Endothelial cell of umbilical vein (primary cell): ENCODE measurements at regions not wholly inside any gene's neighbourhood (a gene's known extent, or its start where the extent isn't known, plus 50 kb on each side); places are given as distances from the start of the nearest gene placed in this dataset.
A peak's percentile ranks its signal among the peaks of the same experiment; 100 is the strongest.

Source experiments
- BruUV-seq: library from RNA; stranded (reverse); fragments of 400-500 nt; replicated peaks from 2 replicates; lab custom pipeline; 2021; lab: Mats Ljungman, UMichigan
- CTCF ChIA-PET: fragments of 300-600, 350-600 bp; sonication (Branson Sonifier 250); formaldehyde crosslinking; loops from one replicate; lab custom pipeline; 2021; ENCODE audit warnings: antibody characterized with exemption, inconsistent platforms; lab: Charles Lee
- POLR2A ChIA-PET: fragments of 300-600, 350-600 bp; sonication (Branson Sonifier 250); formaldehyde crosslinking; loops from one replicate; lab custom pipeline; 2021; ENCODE audit warnings: antibody characterized with exemption, inconsistent platforms; lab: Charles Lee
- DNase-seq: peaks from one replicate; pipeline ENCODE4 v3.0.0-alpha.2; 2011; ENCODE audit warnings: low read depth, low spot score
- FAIRE-seq: peaks from 2 replicates; lab custom pipeline; 2011; peaks lifted over from hg19 to GRCh38; lab: Jason Lieb, UNC
- H2AFZ ChIP-seq: 2 replicates; pipeline ENCODE4 v1.6.0; 2012; ENCODE audit warnings: low read depth, low read length, control low read depth, inconsistent platforms
- H3K27ac ChIP-seq: 2 replicates; pipeline ENCODE4 v1.5.1; 2011; ENCODE audit warnings: low read depth, mild to moderate bottlenecking, control low read depth, low read length, moderate library complexity; ENCODE audit not compliant: insufficient read depth
- H3K27me3 ChIP-seq, 2 experiments: 2 replicates each; pipeline versions ENCODE4 v1.6.0 to v1.6.1; 2011; ENCODE audit warnings: low read length in 2 of 2, mixed read lengths in 1 of 2; ENCODE audit not compliant: control insufficient read depth in 2 of 2, insufficient read depth in 2 of 2
- H3K36me3 ChIP-seq, 2 experiments: 2 replicates in 1 of 2; 3 replicates in 1 of 2; pipeline ENCODE4 v1.5.1; 2011; ENCODE audit warnings: low read length in 2 of 2, mild to moderate bottlenecking in 1 of 2, moderate library complexity in 1 of 2; ENCODE audit not compliant: control insufficient read depth in 2 of 2, insufficient read depth in 2 of 2; ENCODE audit errors: extremely low read depth in 1 of 2
- H3K4me1 ChIP-seq: 3 replicates; pipeline ENCODE4 v1.5.1; 2011; ENCODE audit warnings: mild to moderate bottlenecking, low read length; ENCODE audit not compliant: control insufficient read depth, insufficient read depth; ENCODE audit errors: extremely low read depth
- H3K4me2 ChIP-seq: 2 replicates; pipeline ENCODE4 v1.6.1; 2011; ENCODE audit warnings: low read length, control low read depth, mixed read lengths; ENCODE audit not compliant: insufficient read depth
- H3K4me3 ChIP-seq, 3 experiments: fragments of 200-600 bp in 1 of 3; sonication (generic), shearing (Covaris generic) in 1 of 3; replicated peaks in 1 of 3; 2 replicates each; pipeline ENCODE4 v1.5.1; 2011 to 2016; ENCODE audit warnings: control low read depth in 3 of 3, low read length in 3 of 3, mild to moderate bottlenecking in 2 of 3, inconsistent platforms in 1 of 3, low read depth in 1 of 3, moderate library complexity in 1 of 3; ENCODE audit not compliant: insufficient read depth in 1 of 3
- H3K79me2 ChIP-seq: 2 replicates; pipeline ENCODE4 v1.6.0; 2012; ENCODE audit warnings: low read length, inconsistent platforms; ENCODE audit not compliant: control insufficient read depth, insufficient read depth
- H3K9ac ChIP-seq: replicated peaks from 2 replicates; pipeline ENCODE3; 2011; ENCODE audit warnings: low read length, control low read depth; ENCODE audit not compliant: insufficient read depth; ENCODE audit errors: extremely low read depth
- H3K9me1 ChIP-seq: replicated peaks from 3 replicates; pipeline ENCODE4 v1.6.0; 2011; ENCODE audit warnings: mild to moderate bottlenecking, low read length; ENCODE audit not compliant: control insufficient read depth, insufficient read depth; ENCODE audit errors: extremely low read depth
- H3K9me3 ChIP-seq: replicated peaks from 2 replicates; pipeline ENCODE4 v1.5.1; 2012; ENCODE audit warnings: low read length, inconsistent platforms; ENCODE audit not compliant: control insufficient read depth, insufficient read depth
- H4K20me1 ChIP-seq: replicated peaks from 2 replicates; pipeline ENCODE3; 2011; ENCODE audit warnings: mild to moderate bottlenecking, low read length; ENCODE audit not compliant: control insufficient read depth, insufficient read depth; ENCODE audit errors: extremely low read depth
- CTCF ChIP-seq, 2 donors: IDR thresholded peaks; 1 replicate in 1 of 2; 2 replicates in 1 of 2; pipeline ENCODE4 v1.5.1; 2011; ENCODE audit warnings: low read length in 2 of 2, mild to moderate bottlenecking in 2 of 2, moderate library complexity in 2 of 2, control low read depth in 1 of 2, inconsistent platforms in 1 of 2, low read depth in 1 of 2; ENCODE audit not compliant: insufficient read depth in 1 of 2; ENCODE audit errors: extremely low read depth in 1 of 2
- EZH2 ChIP-seq: IDR thresholded peaks from 2 replicates; pipeline ENCODE4 v1.6.1; 2012; ENCODE audit warnings: borderline replicate concordance, low read depth, mild to moderate bottlenecking, moderate library complexity, low read length, inconsistent platforms; ENCODE audit not compliant: severe bottlenecking
- GATA2 ChIP-seq: IDR thresholded peaks from 2 replicates; pipeline ENCODE4 v1.7.0; 2011; ENCODE audit warnings: low read depth, mild to moderate bottlenecking, moderate library complexity, mixed read lengths, low read length; ENCODE audit not compliant: insufficient read length, insufficient read depth
- JUN ChIP-seq: IDR thresholded peaks from 2 replicates; pipeline ENCODE4 v1.6.1; 2011; ENCODE audit warnings: borderline replicate concordance, low read depth; ENCODE audit not compliant: insufficient read length, insufficient read depth
- MYC ChIP-seq: IDR thresholded peaks from one replicate; pipeline ENCODE4 v1.6.1; 2011; ENCODE audit warnings: mild to moderate bottlenecking, low read depth, low read length
- POLR2A ChIP-seq: IDR thresholded peaks from 2 replicates; pipeline ENCODE4 v1.6.1; 2012; ENCODE audit warnings: low read depth, mild to moderate bottlenecking, control low read depth, low read length
- POLR2AphosphoS5 ChIP-seq: IDR thresholded peaks from 2 replicates; pipeline ENCODE4 v1.6.1; 2012; ENCODE audit warnings: low read depth, mild to moderate bottlenecking, control low read depth, low read length, moderate library complexity; ENCODE audit not compliant: insufficient read depth
- dilution Hi-C: fragments of 300-500 bp; cut with MboI; formaldehyde crosslinking; loops from one replicate; pipeline ENCODE4 v1.15.0; 2019; ENCODE audit warnings: low sequenced_read_pairs; ENCODE audit not compliant: extremely low pct_ligation_motif_present
- intact Hi-C: fragments of 100-400 bp; cut with micrococcal nuclease; formaldehyde crosslinking; loops from one replicate; pipeline ENCODE4 v1.10.0; 2022

- Histone ChIP-seq H3K4me2 (peak overlapping the region; percentile 59), H3K4me3 (peak overlapping the region in 1 of 3 experiments; percentile 3), H3K79me2 (no peaks in the 10 kb centered on the region), H3K9me3 (no peaks in the 10 kb centered on the region), H3K9me1 (no peaks in the 10 kb centered on the region), H3K36me3 (no peaks in the 10 kb centered on the region), H3K4me1 (peaks cover 37% of the 10 kb centered on the region), H3K27ac (peak overlapping the region; percentile 71), H4K20me1 (no peaks in the 10 kb centered on the region), H2AFZ (peak overlapping the region; percentile 73), H3K9ac (peak overlapping the region; percentile 46), H3K27me3 (no peaks in the 10 kb centered on the region)
- dilution Hi-C loops (loop anchor here (25.0 kb wide), 1 partner anchor 683 kb away; the partner anchor contains the start of gene PLK2), intact Hi-C loops (loop anchor here (1.0 to 10.0 kb wide), 11 partner anchors 62 to 1073 kb away; partner anchors contain the start of gene PLK2)
- TF ChIP-seq POLR2AphosphoS5 (no peak), POLR2A (no peak), JUN (no peak), CTCF (IDR thresholded peaks at IDR 0.05; ENCODE audit: extremely low read depth in 1 of 2, insufficient read depth in 1 of 2, low read depth in 1 of 2, low read length in 2 of 2) (peak; percentile 30 to 53), GATA2 (no peak), MYC (no peak), EZH2 (no peak)
- ChIA-PET CTCF (interaction anchor here (0.6 to 6.3 kb wide), 93 partner anchors 10 to 1070 kb away, joined by 3 to 260 read pairs (median 5); partner anchors contain the start of gene PLK2), POLR2A (interaction anchor here (0.6 to 3.0 kb wide), 10 partner anchors 65 to 1071 kb away, joined by 3 to 50 read pairs (median 4); partner anchors contain the start of gene PLK2)
- DNase-seq (peak; percentile 90), FAIRE-seq (peak; percentile 74)
- BruUV-seq: TSS peak; percentile 84
Observed at GRCh38 chr5:57779383-57780223, 297.0 kb upstream of the ACTBL2 start.
